BJ (cell line): ENCODE measurements at regions not wholly inside any gene's neighbourhood (a gene's known extent, or its start where the extent isn't known, plus 50 kb on each side); places are given as distances from the start of the nearest gene placed in this dataset.

Source experiments
- CTCF ChIA-PET: fragments of 350-600 bp; formaldehyde crosslinking; extraction: SDS; loops from one replicate; lab custom pipeline; 2021; ENCODE audit warnings: antibody characterized with exemption, inconsistent platforms; lab: Yijun Ruan, JAX
- POLR2A ChIA-PET: fragments of 300-600 bp; sonication (Branson Sonifier 250); formaldehyde crosslinking; extraction: SDS; loops from one replicate; lab custom pipeline; 2021; ENCODE audit warnings: antibody characterized with exemption; lab: Charles Lee
- DNase-seq: peaks from one replicate; pipeline ENCODE4 v3.0.0-alpha.2; 2011; ENCODE audit warnings: low read depth
- H3K27me3 ChIP-seq: 2 replicates; pipeline ENCODE4 v1.6.0; 2011; ENCODE audit warnings: low read length; ENCODE audit not compliant: control insufficient read depth, insufficient read depth
- H3K36me3 ChIP-seq: 2 replicates; pipeline ENCODE4 v1.5.1; 2011; ENCODE audit warnings: low read length; ENCODE audit not compliant: control insufficient read depth, insufficient read depth
- H3K4me3 ChIP-seq: 2 replicates; pipeline ENCODE4 v1.5.1; 2011; ENCODE audit warnings: low read depth, mild to moderate bottlenecking, control low read depth, low read length
- CTCF ChIP-seq: IDR thresholded peaks from 2 replicates; pipeline ENCODE4 v1.5.1; 2011; ENCODE audit warnings: low read depth, mild to moderate bottlenecking, control low read depth, inconsistent platforms, low read length, moderate library complexity; ENCODE audit not compliant: insufficient read depth

GRCh38 chr9:18009902-18010301, 431.0 kb downstream of the SH3GL2 start:
- no peaks in the 10 kb centered on the region for H3K36me3 ChIP-seq
- ChIA-PET POLR2A (no interaction called here), CTCF (no interaction called here)
- H3K27me3 ChIP-seq: no peaks in the 10 kb centered on the region
- H3K4me3 ChIP-seq: no peak overlapping the region
- no peak for DNase-seq
- TF ChIP-seq CTCF: no peak

GRCh38 chr9:18010492-18010891, 431.6 kb downstream of the SH3GL2 start:
- CTCF ChIA-PET: no interaction called here
- Histone ChIP-seq H3K4me3 (no peak overlapping the region), H3K36me3 (no peaks in the 10 kb centered on the region), H3K27me3 (no peaks in the 10 kb centered on the region)
- no peak for TF ChIP-seq CTCF
- DNase-seq: no peak
- POLR2A ChIA-PET: no interaction called here

- no peak for DNase-seq
- ChIA-PET CTCF (no interaction called here), POLR2A (no interaction called here)
- no peak overlapping the region for H3K4me3 ChIP-seq
- peaks cover 1% of the 10 kb centered on the region; the same call in 1 of the 2 replicates for H3K27me3 ChIP-seq
- TF ChIP-seq CTCF: no peak
- H3K36me3 ChIP-seq: no peaks in the 10 kb centered on the region
Observed at GRCh38 chr9:18012170-18012569, 433.3 kb downstream of the SH3GL2 start.

GRCh38 chr9:18014556-18014955, 435.7 kb downstream of the SH3GL2 start:
- H3K4me3 ChIP-seq: no peak overlapping the region
- peaks cover 1% of the 10 kb centered on the region; the same call in 1 of the 2 replicates for H3K27me3 ChIP-seq
- POLR2A ChIA-PET: no interaction called here
- CTCF ChIA-PET: no interaction called here
- no peak for DNase-seq
- TF ChIP-seq CTCF: no peak
- H3K36me3 ChIP-seq: no peaks in the 10 kb centered on the region

GRCh38 chr9:18015116-18015515, 436.2 kb downstream of the SH3GL2 start:
- DNase-seq: no peak
- Histone ChIP-seq H3K4me3 (no peak overlapping the region), H3K27me3 (peaks cover 1% of the 10 kb centered on the region; the same call in 1 of the 2 replicates), H3K36me3 (no peaks in the 10 kb centered on the region)
- no peak for TF ChIP-seq CTCF
- ChIA-PET POLR2A (no interaction called here), CTCF (interaction anchor here (3.0 kb wide), 1 partner anchor 198 kb away, joined by 10 read pairs; no protein-coding TSS in a partner anchor)
